ENCODE measurements at regions not wholly inside any gene's neighbourhood (a gene's known extent, or its start where the extent isn't known, plus 50 kb on each side); places are given as distances from the start of the nearest gene placed in this dataset.

DNA sequence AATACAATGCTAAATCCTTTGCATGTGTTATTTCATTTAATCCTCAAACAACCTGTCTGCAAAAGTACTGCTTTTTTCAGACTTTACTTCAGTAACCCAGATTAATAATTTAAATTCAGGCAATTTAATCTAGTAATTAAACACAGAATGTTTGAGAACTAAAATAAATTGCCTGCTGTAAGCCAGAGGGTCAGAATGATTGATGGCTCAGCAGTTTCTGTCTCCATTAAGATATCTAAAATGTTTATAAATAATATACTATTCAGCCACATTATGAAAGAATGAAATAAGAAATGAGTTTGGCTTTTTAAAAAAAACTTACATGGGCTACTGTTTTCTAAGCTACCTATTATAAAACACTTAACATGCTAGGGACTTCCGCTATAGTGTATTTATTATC is 846.0 kb downstream of the FAM181B start:
- DNase-seq (ENCODE audit: low read depth, low spot score) (no peak), FAIRE-seq (no peak), ATAC-seq (no peak)
- no TSS peak for BruUV-seq (replicated peaks)
- WGBS (ENCODE audit: insufficient coverage, insufficient replicate concordance, low lambda C conversion rate, missing lambda C conversion rate): 100% methylated on average over 1 of the region's 1 CpG
- Histone ChIP-seq H3K9ac (ENCODE audit: control insufficient read depth, insufficient read depth, low read length) (no peak overlapping the region), H3K27ac (ENCODE audit: control insufficient read depth, insufficient read depth) (no peak overlapping the region), H3K4me2 (ENCODE audit: control insufficient read depth, insufficient read depth) (no peak overlapping the region), H3K4me1 (ENCODE audit: control insufficient read depth, insufficient read depth, low read length) (no peaks in the 10 kb centered on the region), H3K36me3 (ENCODE audit: control insufficient read depth in 2 of 2, insufficient read depth in 2 of 2, low read length in 1 of 2) (no peaks in the 10 kb centered on the region), H3K79me2 (ENCODE audit: control insufficient read depth, insufficient read depth, low read length) (no peaks in the 10 kb centered on the region), H4K20me1 (ENCODE audit: control insufficient read depth, insufficient read depth) (no peaks in the 10 kb centered on the region), H2AFZ (ENCODE audit: control insufficient read depth, low read depth, low read length) (no peak overlapping the region), H3K27me3 (replicated peaks in 1 of 2; ENCODE audit: control insufficient read depth in 2 of 2, insufficient read depth in 2 of 2, low read length in 1 of 2) (peaks cover 0 to 2% of the 10 kb centered on the region in 2 experiments; a peak in 1 of 4 replicates), H3K9me3 (replicated peaks; ENCODE audit: control insufficient read depth, insufficient read depth, low read length) (no peaks in the 10 kb centered on the region), H3K4me3 (no peak overlapping the region)
- ChIA-PET RAD21 (ENCODE audit: unreplicated experiment) (no interaction called here), CTCF (no interaction called here), POLR2A (no interaction called here), SMC1A (ENCODE audit: uncharacterized antibody, unreplicated experiment) (no interaction called here)
- in situ Hi-C loops (cut with MboI) (no loop called here), intact Hi-C loops (cut with micrococcal nuclease; ENCODE audit: unreplicated experiment) (no loop called here)
- TF ChIP-seq PAX8 (IDR thresholded peaks at IDR 0.05) (no peak), POU2F2 (IDR thresholded peaks at IDR 0.05; ENCODE audit: borderline replicate concordance, low read depth, low read length) (no peak), RBBP5 (conservative IDR thresholded peaks at IDR 0.05) (no peak), TAF1 (IDR thresholded peaks at IDR 0.05; ENCODE audit: borderline replicate concordance, low read depth, low read length) (no peak), BRCA1 (IDR thresholded peaks at IDR 0.05; ENCODE audit: low read depth, low read length) (no peak), RB1 (IDR thresholded peaks at IDR 0.05; ENCODE audit: borderline replicate concordance) (no peak), EGR1 (IDR thresholded peaks at IDR 0.05; ENCODE audit: borderline replicate concordance in 1 of 2, low read depth in 2 of 2, low read length in 2 of 2) (no peak), CBX5 (IDR thresholded peaks at IDR 0.05; ENCODE audit: low read depth) (no peak), EP300 (IDR thresholded peaks at IDR 0.05; ENCODE audit: borderline replicate concordance in 1 of 2, control insufficient read depth in 1 of 2, low read depth in 2 of 2, low read length in 2 of 2) (no peak), YBX1 (IDR thresholded peaks at IDR 0.05) (no peak), MXI1 (IDR thresholded peaks at IDR 0.05; ENCODE audit: low read depth, low read length) (no peak), RAD51 (IDR thresholded peaks at IDR 0.05) (no peak), LARP7 (IDR thresholded peaks at IDR 0.05) (no peak), SMAD1 (IDR thresholded peaks at IDR 0.05; ENCODE audit: low read depth, partially characterized antibody) (no peak), SREBF2 (IDR thresholded peaks at IDR 0.05; ENCODE audit: low read length) (no peak), NRF1 (conservative IDR thresholded peaks at IDR 0.05; ENCODE audit: low read depth, low read length) (no peak)
- TF ChIP-seq, protein P1, sequence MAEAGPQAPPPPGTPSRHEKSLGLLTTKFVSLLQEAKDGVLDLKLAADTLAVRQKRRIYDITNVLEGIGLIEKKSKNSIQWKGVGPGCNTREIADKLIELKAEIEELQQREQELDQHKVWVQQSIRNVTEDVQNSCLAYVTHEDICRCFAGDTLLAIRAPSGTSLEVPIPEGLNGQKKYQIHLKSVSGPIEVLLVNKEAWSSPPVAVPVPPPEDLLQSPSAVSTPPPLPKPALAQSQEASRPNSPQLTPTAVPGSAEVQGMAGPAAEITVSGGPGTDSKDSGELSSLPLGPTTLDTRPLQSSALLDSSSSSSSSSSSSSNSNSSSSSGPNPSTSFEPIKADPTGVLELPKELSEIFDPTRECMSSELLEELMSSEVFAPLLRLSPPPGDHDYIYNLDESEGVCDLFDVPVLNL (IDR thresholded peaks at IDR 0.05; ENCODE audit: low read depth, low read length): no peak
- TF ChIP-seq, protein P2, sequence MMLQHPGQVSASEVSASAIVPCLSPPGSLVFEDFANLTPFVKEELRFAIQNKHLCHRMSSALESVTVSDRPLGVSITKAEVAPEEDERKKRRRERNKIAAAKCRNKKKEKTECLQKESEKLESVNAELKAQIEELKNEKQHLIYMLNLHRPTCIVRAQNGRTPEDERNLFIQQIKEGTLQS (IDR thresholded peaks at IDR 0.05; ENCODE audit: borderline replicate concordance, extremely low read depth, low read depth, low read length): no peak
- TF ChIP-seq, protein P3, sequence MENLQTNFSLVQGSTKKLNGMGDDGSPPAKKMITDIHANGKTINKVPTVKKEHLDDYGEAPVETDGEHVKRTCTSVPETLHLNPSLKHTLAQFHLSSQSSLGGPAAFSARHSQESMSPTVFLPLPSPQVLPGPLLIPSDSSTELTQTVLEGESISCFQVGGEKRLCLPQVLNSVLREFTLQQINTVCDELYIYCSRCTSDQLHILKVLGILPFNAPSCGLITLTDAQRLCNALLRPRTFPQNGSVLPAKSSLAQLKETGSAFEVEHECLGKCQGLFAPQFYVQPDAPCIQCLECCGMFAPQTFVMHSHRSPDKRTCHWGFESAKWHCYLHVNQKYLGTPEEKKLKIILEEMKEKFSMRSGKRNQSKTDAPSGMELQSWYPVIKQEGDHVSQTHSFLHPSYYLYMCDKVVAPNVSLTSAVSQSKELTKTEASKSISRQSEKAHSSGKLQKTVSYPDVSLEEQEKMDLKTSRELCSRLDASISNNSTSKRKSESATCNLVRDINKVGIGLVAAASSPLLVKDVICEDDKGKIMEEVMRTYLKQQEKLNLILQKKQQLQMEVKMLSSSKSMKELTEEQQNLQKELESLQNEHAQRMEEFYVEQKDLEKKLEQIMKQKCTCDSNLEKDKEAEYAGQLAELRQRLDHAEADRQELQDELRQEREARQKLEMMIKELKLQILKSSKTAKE (IDR thresholded peaks at IDR 0.05; ENCODE audit: low read depth, poor library complexity, severe bottlenecking): no peak
- TF ChIP-seq, protein P4, sequence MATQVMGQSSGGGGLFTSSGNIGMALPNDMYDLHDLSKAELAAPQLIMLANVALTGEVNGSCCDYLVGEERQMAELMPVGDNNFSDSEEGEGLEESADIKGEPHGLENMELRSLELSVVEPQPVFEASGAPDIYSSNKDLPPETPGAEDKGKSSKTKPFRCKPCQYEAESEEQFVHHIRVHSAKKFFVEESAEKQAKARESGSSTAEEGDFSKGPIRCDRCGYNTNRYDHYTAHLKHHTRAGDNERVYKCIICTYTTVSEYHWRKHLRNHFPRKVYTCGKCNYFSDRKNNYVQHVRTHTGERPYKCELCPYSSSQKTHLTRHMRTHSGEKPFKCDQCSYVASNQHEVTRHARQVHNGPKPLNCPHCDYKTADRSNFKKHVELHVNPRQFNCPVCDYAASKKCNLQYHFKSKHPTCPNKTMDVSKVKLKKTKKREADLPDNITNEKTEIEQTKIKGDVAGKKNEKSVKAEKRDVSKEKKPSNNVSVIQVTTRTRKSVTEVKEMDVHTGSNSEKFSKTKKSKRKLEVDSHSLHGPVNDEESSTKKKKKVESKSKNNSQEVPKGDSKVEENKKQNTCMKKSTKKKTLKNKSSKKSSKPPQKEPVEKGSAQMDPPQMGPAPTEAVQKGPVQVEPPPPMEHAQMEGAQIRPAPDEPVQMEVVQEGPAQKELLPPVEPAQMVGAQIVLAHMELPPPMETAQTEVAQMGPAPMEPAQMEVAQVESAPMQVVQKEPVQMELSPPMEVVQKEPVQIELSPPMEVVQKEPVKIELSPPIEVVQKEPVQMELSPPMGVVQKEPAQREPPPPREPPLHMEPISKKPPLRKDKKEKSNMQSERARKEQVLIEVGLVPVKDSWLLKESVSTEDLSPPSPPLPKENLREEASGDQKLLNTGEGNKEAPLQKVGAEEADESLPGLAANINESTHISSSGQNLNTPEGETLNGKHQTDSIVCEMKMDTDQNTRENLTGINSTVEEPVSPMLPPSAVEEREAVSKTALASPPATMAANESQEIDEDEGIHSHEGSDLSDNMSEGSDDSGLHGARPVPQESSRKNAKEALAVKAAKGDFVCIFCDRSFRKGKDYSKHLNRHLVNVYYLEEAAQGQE (IDR thresholded peaks at IDR 0.05; ENCODE audit: low read depth, low read length): no peak
